GM18861 (cell line): ENCODE measurements at regions not wholly inside any gene's neighbourhood (a gene's known extent, or its start where the extent isn't known, plus 50 kb on each side); places are given as distances from the start of the nearest gene placed in this dataset.
"Not testable (repeated sequence)": the region's sequence is repeated elsewhere in the genome, so short reads cannot be mapped to it uniquely, and the experiment has no call there.

Experiments
- ATAC-seq: cut with Tn5 transposase; IDR thresholded peaks from one replicate; pipeline ENCODE4 v1.9.1; 2021; ENCODE audit not compliant: unreplicated experiment

DNA sequence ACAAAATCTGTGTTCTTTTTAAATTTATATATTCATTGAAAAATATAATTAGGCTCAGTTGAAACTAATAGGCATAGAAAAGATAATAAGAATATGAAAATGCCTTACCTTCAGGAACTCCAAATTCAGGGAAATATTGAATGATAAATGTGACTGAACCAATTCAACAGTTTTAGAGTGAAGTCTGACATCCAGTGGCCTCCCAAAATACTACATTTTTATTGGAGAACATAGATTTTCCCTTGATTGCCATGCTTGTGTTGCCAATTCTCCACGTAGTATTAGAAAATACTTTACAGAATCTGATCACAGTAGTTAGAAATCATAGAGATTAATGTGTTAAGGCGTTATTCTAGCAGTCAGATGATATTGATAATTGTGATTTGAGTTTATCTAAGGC lies 1246.7 kb downstream of the GATA3 start:
- no peak for ATAC-seq

DNA sequence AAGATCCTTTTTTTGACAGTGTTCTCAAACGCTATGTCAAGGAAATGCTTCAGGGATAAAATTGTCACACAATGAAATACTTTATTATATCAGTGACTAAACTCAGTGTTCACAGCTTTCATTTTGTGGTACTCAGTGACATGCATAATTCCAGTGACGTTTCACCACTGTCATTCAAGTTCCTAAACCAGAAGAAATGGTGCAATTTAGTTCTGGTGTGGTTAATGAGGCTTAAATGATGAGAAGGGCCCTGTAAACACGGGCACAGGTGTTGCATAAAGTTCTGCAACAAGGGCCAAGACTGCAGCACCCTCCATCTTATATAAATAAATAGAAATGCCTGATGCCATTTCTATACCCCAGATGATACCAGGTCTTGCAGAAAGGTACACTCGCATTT lies 1247.1 kb downstream of the GATA3 start:
- no peak for ATAC-seq

DNA sequence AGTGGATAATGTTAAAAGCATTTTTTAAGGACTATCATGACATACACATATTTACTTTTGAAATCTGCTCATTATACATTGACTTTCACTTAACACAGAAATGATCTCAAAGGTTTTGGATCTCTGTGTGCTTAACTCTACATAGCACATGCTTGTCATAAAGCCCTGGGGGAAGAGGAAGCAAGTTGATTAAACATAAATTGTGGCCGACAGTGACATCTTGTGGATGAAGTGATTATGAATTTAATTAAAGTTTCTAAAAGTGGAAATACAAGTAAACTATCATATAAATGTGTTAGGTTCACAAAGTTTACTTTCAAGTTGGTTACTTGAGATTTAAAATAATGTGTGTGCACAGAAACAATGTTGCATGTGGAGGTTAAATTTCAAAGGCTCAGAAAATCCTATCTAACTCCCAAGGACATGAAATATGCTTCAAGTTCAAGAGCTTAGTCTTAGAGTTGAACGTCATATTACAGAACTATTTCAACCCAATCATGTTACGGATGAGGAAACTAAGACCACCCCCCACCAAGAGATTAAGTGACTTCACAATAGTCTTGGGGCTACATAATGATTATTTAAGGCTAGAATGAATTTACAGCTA lies 1247.8 kb downstream of the GATA3 start:
- ATAC-seq, result no peak

DNA sequence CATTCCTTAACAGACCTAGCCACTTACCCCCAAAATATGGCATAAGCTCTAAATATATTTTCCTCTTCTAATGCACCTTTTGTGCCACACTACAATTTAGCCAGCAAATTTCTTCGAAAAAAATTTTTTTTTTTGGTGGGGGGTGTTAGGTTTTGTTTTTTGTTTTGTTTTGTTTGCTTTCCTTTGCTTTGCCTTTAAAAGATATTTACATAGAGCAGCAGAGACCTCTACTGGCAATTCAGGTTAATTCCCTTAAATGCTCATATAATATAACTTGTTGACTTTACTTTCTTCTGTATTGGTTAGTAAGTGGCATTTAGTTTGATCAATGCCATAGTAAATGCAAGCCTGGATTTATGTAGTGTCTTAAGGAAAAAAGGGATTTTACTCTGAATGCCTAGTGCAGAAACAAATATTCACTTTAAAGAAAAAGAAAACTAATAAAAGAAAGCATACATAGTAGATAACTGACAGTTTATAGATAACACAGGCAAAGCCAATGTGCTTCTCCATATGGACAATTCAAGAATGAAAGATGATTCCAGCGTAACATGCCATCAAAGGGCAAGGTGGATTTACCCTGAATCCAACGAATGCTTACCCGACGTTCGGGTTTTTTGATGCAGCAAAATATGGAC lies 1250.6 kb downstream of the GATA3 start:
- ATAC-seq, result no peak

DNA sequence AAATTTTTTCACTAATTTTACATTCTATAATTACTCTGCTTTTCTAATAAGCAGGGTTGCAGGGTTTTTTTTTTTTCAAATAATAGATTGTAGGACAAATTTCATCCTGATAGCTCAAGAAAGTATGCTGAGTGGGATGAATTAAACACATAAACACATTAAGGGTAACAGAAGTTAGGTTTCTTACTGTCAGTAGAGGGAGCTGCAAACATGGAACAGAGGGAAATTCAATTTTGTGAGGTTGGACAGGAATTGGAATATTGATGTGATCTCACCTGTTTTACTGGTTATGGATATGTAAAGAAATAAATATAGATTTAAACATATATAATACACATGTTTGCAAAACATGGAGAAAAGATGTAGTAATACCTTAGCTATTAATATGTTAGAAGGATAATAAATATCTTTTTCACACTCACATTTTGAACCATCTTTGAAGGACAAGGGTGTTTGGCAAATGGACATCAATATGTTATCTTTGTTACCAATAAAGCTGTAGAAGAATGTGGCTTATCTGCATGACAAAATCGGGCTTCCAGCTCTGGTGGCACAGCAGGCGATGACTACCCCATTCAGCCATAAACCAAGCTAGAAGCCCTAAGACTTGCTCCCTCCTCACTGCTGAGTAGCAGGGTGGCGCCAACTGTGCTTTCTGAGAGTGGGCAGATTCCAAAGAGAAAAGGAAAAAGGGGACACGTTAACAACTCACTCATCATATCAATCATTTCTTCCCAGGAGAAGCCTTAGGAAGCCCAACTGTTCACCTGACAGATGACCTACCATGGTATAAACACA lies 1257.4 kb downstream of the GATA3 start:
- no peak for ATAC-seq

DNA sequence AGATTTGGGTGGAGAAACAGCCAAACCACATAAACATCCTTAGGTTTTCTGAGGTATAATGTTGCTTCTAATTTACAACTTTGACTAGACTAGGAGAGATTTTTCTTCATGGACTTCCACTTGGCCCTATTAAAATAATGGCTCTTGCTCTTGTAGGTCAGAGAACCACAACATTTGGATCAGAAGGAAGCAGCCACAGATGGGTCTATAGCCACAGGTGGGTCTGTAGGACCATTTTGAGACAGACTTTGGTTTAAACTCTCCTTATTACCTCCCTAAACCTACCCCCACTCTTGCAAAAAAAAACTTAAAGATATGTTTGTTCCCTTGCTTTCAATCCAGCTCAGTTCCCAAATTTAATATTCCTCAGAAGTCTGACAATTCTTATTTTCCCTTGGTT lies 1260.8 kb downstream of the GATA3 start:
- ATAC-seq, result no peak

DNA sequence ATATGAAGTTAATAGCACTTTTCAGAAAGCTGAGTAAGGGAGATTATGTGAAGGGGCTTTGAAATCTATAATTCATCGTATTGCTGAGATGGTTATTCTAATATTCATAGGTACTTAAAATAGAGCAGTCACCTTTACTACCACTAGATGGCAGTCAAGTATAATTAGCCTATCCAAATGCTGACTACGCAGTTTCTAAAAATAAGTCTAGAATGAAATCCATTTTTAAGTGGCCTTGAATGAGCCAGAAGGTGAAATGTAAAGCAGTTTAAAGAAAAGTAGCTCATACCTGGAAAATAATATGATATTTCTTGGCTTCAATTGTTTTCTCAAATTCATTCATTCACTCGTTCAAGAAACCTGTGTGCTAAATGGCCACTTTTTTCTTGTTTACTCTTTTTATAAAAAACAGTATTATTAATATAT lies 1277.1 kb downstream of the GATA3 start:
- ATAC-seq, result peak; percentile 85

DNA sequence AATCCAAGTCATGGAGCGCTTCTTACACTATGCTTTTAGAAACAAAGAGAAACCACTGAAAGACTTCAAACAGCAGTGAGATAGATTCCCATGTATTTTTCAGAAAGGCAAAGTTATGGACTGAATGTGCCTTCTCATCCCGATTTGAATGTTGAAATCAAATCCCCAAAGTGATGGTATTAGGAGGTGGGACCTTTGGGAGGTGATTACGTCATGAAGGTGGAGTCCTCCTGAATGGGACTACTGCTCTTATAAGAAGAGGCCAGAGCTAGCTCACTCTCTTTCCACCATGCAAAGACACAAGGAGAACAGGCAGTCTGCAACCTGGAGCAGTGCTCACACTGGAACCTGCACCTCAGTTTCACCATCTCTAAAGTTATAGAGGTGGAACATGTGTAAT lies 1279.8 kb downstream of the GATA3 start:
- ATAC-seq, result no peak

DNA sequence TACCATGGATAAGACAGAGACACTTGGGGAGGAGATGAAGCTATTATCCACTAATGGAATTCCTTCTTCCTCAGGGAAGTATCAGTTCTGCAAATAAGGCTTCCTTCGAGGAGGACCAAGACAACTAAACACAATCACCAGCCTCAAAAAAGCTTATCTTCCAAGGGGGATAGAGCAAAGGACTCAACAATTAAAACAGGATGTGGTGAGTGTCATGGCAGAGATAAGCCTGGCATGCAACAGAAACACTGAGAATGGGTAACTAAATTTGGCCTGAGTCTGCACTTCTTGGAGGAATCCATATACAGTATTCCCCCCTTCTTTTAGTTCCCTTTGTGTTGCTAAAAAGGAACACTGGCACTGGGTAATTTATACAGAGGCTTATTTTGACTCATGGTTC lies 1285.2 kb downstream of the GATA3 start:
- no peak for ATAC-seq

DNA sequence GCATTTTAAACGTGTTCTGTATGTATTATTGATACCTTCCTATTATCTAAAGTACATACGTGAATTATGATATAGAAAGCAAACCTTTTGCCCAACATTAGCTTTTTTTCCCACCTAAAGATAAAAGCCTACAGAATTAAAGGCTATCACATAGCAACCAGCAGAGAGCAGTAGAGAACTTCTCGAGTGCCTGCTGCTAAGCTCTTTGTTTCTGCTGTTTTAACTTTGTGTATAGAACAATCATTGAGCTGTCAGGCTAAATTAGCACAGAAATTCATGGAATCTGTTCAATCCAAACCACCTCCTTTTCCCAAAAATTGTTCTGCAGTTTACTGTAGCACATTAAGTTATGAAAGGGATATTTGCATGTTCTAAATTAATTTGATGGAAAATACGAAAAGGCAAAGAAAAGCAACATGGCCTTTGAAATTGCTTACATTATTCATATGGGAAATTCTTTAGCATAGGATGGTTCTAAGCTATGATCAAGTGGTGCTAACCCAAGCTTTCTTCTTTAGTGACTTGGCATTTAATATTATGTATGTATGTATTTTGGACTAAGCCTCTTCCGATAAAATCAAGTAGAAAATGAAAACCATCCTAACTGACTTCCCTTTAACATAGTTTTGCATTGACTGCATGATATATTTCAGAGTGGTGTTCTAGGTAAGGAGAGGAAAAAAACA lies 1288.5 kb downstream of the GATA3 start:
- no peak for ATAC-seq

DNA sequence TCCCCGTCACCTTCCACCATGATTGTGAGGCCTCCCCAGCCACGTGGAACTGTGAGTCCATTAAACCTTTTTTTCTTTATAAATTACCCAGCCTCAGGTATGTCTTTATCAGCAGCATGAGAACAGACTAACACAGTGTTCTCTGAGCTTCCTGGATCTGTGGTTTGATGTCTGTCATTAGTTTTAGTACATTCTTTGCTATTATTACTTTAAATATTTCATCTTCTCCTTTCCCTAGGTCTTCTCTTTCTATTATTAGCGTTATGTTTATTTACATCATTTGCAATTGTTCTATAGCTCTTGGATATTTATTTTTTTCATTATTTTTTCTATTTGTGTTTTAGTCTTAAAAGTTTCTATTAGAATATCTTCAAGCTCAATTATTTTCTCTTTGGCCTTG lies 1293.4 kb downstream of the GATA3 start:
- not testable (repeated sequence) for ATAC-seq

DNA sequence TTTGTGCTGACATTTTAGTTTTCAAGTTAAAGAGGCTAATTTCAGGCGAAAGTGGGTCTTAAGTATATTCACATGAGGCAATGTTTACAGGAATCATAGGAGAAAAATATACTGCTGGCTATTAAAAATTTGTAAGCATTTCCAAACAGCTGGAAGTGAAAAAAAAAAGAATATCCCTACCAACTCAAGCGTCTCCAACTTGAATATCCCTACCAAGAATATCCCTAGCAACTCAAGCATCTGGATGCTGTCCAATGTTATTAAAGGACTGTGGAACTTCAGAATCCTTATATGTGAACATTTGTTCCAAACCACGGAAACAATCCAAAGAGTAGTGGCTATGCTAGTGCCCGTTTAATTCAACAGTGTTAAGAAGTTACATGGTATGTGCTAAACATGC lies 1303.0 kb downstream of the GATA3 start:
- ATAC-seq, result no peak

DNA sequence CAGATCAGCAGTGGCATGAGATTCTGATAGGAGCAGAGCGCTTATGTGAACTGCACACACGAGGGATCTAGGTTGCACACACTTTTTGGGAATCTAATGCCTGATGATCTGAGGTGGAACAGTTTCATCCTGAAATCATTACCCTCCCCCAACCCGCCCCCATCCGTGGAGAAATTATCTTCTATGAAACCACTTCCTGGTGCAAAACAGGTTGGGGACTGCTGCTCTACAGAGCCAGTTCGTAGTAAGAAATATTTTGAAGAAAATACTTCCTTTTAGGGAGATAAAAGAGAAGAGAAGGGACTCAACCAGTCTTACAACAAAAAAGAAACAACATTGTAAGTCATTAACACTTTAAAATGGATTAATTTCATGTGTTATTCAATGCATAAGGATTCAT lies 1308.2 kb downstream of the GATA3 start:
- ATAC-seq, result no peak

DNA sequence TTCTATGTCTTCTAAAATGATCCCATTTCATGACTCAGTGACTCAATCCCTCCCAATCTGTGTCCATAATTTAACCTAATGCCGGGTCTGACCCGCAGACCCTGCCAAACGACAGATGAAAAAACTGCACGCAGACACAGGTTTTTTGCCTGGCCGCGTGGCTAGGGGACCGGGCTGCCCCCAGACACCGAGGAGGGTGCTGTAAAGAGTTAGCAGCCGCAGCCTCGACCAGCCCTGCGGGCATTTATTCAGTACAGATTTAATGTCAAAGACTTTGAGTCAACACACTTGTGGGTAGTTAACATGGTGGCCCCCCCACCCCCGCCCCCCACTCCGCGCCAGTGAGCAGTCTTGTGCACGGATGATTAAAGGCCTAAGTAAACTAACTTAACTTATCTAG lies 1324.7 kb downstream of the GATA3 start:
- ATAC-seq, result no peak

DNA sequence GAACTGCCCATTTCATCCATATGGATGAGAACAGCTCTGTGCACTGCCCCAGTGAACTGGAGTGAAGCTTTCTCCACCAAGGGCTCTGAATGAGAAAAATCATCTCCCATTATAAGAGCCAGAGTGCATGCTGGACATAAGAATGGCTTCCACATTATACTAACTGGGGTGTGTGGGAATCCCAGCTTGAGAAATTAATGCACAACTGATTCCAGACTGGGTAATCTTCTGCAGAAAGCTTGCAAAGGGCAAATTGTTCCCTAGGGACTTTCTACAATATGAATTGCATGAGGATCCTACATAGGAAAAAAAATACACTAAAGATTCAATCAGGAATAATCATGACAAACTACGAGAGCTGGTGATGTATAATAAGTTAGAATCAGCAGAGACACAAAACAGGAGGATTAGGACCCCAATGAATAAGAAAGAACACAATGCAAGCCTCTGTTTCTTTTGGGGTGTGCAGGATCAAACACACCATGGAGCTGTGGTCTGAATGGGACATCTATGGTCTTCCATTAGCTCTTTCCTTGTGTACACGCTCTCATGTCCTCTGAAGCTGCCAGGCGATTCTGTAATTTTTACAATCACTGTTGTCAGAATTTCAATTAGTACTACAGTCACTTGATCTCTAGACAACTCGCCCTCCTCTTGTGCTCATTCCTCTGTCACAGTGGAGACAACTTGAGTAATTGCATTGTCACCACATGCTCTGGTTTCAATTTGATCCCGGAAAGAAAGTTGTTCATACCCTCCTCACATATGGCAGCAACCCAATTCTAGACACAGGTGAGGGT lies 1327.4 kb downstream of the GATA3 start:
- ATAC-seq, result no peak

DNA sequence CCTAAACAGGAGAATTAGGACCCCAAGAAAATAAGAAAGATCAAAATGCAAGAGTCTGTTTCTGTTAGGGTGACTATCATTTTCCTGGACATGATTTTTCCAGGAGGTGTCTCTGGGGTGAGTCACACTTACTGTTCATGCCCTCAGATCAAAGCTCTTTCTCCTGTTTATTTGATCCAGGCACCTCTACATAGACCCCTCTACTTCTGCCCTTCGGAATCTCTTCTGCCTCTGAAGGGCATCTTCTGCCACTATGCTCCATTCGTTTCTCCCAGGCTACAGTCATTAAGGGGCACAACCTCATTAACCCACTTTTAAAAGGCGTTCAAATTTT lies 1328.0 kb downstream of the GATA3 start:
- no peak for ATAC-seq

DNA sequence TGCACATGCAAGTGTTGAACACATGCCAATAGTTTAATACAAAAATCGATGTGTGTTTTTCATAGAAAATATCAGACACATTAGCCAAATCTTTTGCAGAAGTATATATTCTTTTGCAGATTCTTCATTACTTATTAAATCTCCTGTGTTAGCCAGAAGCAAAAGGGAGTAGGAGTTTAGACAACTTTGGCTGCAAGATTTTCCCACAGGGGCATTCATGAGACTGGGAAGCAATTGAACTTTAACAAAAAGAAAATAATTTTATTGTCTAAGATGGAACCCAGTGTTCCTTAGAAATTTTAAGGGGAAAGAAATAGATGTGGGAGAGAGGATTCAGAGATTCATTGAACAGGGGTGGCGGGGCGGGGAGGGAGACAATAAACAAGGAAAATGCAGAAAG lies 1336.0 kb downstream of the GATA3 start:
- ATAC-seq, result no peak

DNA sequence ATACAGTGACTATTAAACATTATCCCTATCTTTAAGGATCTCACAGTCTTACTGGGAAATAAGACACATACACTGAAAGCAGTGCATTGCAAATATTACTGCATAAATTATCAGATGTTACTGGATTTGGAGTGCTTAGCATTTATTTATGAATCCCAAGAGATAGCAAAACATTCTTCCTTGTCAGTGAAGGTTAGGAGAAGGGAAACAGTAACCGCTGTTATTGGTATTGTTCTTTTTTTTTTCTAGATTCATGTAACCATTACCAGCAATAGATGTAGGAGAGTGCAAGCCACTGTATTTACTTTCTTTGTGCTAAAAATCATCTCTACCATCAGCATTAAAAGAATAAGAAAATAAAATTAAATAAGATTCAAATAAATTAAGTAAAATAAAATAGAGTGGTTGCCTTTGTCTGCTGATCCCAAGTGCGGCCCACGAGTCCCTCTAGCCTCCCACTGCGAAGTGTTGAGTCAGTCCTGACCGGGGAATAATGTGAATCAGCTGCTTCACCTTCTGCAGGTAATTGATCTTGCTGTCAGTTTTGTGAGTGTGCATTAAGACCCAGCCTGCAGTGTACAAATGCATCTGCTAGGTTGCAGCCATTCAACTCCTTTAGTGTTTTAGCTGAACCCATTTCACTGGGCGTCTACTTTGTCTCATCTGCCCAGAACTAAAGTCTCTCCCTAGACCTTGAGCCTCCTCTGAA lies 1344.9 kb downstream of the GATA3 start:
- no peak for ATAC-seq

DNA sequence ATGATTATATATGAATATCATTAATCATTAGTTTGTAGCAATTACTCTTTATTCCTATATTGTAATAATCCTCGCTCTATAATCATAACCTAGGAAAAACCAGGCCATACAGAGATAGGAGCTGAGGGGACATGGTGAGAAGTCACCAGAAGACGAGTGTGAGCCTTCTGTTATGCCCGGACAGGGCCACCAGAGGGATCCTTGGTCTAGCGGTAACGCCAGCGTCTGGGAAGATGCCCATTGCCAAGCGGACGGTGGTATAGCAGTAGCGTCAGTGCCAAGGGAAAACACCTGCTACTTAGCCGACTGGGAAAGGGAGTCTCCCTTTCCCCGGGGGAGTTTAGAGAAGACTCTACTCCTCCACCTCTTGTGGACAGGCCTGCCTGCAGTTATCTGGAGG lies 1347.6 kb downstream of the GATA3 start:
- not testable (repeated sequence) for ATAC-seq

DNA sequence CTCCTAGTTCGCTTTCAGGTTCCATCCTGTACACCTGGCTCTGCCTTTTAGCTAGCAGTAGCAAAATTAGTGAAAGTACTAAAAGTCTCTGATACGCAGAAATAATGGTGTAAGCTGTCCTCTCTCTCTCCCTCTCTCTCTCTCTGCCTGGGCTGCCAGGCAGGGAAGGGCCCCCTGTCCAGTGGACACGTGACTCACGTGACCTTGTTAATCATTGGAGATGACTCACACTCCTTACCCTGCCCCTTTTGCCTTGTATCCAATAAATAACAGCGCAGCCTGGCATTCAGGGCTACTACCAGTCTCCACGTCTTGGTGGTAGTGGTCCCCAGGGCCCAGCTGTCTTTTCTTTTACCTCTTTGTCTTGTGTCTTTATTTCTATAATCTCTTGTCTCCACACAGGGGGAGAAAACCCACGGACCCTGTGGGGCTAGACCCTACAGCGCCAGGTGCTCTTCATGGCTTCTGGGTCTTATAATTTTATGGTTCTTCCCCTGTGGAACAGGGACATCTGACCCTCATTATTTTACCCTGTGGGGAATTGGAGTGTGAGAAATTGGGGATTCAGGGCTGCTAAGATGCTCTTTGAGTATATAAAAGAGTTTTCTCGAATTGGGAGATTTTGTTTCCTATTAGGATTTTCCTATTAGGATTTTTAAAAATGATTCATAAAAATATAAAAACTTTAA lies 1348.2 kb downstream of the GATA3 start:
- not testable (repeated sequence) for ATAC-seq
